KBM-7 (cell line): ENCODE measurements at regions not wholly inside any gene's neighbourhood (a gene's known extent, or its start where the extent isn't known, plus 50 kb on each side); places are given as distances from the start of the nearest gene placed in this dataset.

Source experiments
- DNase-seq: peaks from one replicate; pipeline ENCODE4 v3.0.0-alpha.2; 2015
- in situ Hi-C: fragments of 300-500 bp; cut with MboI; formaldehyde crosslinking; loops from 2 replicates; pipeline ENCODE4 v1.14.3; 2020; ENCODE audit warnings: low sequenced_read_pairs, low pct_unique_long_range_greater_than_20kb, mixed read lengths

GRCh38 chr1:81042225-81042624 is 758.5 kb upstream of the ADGRL2 start:
- DNase-seq = no peak
- in situ Hi-C loops = no loop called here

- in situ Hi-C loops = no loop called here
- DNase-seq = no peak
Observed at GRCh38 chr1:81034291-81034690, 766.4 kb upstream of the ADGRL2 start.

GRCh38 chr1:81032973-81033425 is 767.7 kb upstream of the ADGRL2 start:
- DNase-seq = no peak
- in situ Hi-C loops = no loop called here

- in situ Hi-C loops = no loop called here
- DNase-seq = no peak
Observed at GRCh38 chr1:81032374-81032773, 768.4 kb upstream of the ADGRL2 start.

GRCh38 chr1:81030441-81030840 is 770.3 kb upstream of the ADGRL2 start:
- no peak for DNase-seq
- in situ Hi-C loops = no loop called here

- in situ Hi-C loops = no loop called here
- no peak for DNase-seq
Observed at GRCh38 chr1:81029266-81029665, 771.5 kb upstream of the ADGRL2 start.

GRCh38 chr1:81023187-81023724 is 777.5 kb upstream of the ADGRL2 start:
- no peak for DNase-seq
- in situ Hi-C loops = no loop called here

GRCh38 chr1:81021134-81021533 is 779.6 kb upstream of the ADGRL2 start:
- in situ Hi-C loops = no loop called here
- no peak for DNase-seq

- no peak for DNase-seq
- in situ Hi-C loops = no loop called here
Observed at GRCh38 chr1:81020506-81020905, 780.2 kb upstream of the ADGRL2 start.

- in situ Hi-C loops = no loop called here
- no peak for DNase-seq
Observed at GRCh38 chr1:81010126-81010525, 790.6 kb upstream of the ADGRL2 start.

GRCh38 chr1:81008293-81008692 is 792.4 kb upstream of the ADGRL2 start:
- in situ Hi-C loops = no loop called here
- no peak for DNase-seq

GRCh38 chr1:81007024-81007423 is 793.7 kb upstream of the ADGRL2 start:
- in situ Hi-C loops = no loop called here

GRCh38 chr1:81006502-81006901 is 794.2 kb upstream of the ADGRL2 start:
- DNase-seq = no peak

More at GRCh38 chr1:81007024-81007423, 793.7 kb upstream of the ADGRL2 start:
- no peak for DNase-seq

GRCh38 chr1:81004011-81004410 is 796.7 kb upstream of the ADGRL2 start:
- in situ Hi-C loops = no loop called here
- DNase-seq = no peak

More at GRCh38 chr1:81006502-81006901, 794.2 kb upstream of the ADGRL2 start:
- in situ Hi-C loops = no loop called here

- in situ Hi-C loops = no loop called here
- DNase-seq = no peak
Observed at GRCh38 chr1:80994934-80995333, 805.8 kb upstream of the ADGRL2 start.

GRCh38 chr1:80994038-80994437 is 806.7 kb upstream of the ADGRL2 start:
- in situ Hi-C loops = no loop called here
- no peak for DNase-seq

GRCh38 chr1:80993154-80993980 is 807.4 kb upstream of the ADGRL2 start:
- in situ Hi-C loops = no loop called here
- DNase-seq = no peak

GRCh38 chr1:80989455-80989854 is 811.3 kb upstream of the ADGRL2 start:
- DNase-seq = no peak
- in situ Hi-C loops = no loop called here

GRCh38 chr1:80988926-80989325 is 811.8 kb upstream of the ADGRL2 start:
- no peak for DNase-seq
- in situ Hi-C loops = no loop called here

GRCh38 chr1:80987824-80988223 is 812.9 kb upstream of the ADGRL2 start:
- in situ Hi-C loops = no loop called here
- DNase-seq = no peak

GRCh38 chr1:80987106-80987505 is 813.6 kb upstream of the ADGRL2 start:
- in situ Hi-C loops = no loop called here
- no peak for DNase-seq
